ENCODE measurements at regions not wholly inside any gene's neighbourhood (a gene's known extent, or its start where the extent isn't known, plus 50 kb on each side); places are given as distances from the start of the nearest gene placed in this dataset. TPM values are rescaled to one million over a fixed set of nuclear protein-coding genes. Genes with fewer than 3 reads are reported as not detected.

DNA sequence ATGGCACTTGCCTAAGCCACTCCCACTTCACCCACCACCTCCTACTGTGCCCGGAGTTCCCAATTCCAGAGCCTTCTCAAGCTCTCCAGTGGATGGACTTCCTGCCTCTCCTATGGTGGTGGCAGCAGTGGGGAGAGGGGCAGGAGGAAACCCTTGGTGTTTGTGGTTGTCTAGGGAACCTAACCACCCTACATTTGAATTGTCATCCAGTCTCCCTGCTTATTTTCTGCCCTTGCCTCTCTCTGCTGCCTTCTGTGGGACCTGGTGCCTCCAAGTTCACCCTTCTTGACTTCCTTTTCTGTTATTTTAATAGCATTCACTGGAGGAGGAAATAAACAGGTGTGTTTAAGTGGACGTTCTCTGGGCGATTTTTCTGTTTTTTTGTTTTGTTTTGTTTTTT is 50.0 kb upstream of the HPCAL1 start:
- no peaks in the 10 kb centered on the region for H3K36me3 Mint-ChIP-seq (ENCODE audit: low read depth)
- Histone ChIP-seq H3K79me2 (replicated peaks; ENCODE audit: insufficient read depth) (no peaks in the 10 kb centered on the region), H3K27ac (ENCODE audit: low read depth) (no peak overlapping the region), H3K4me1 (ENCODE audit: insufficient read depth) (no peaks in the 10 kb centered on the region), H3K27me3 (ENCODE audit: insufficient read depth) (no peaks in the 10 kb centered on the region), H3K4me2 (no peak overlapping the region), H2AFZ (no peak overlapping the region), H3F3A (replicated peaks; ENCODE audit: low read depth) (no peaks in the 10 kb centered on the region), H4K20me1 (replicated peaks; ENCODE audit: insufficient read depth) (no peaks in the 10 kb centered on the region), H3K36me3 (ENCODE audit: insufficient read depth) (no peaks in the 10 kb centered on the region), H3K4me3 (no peak overlapping the region), H3K9me2 (ENCODE audit: insufficient read depth) (no peaks in the 10 kb centered on the region)
- no peaks in the 10 kb centered on the region; the same call in 2 of the 3 replicates for H3K9me3 Mint-ChIP-seq
- H3K4me3 Mint-ChIP-seq: no peak overlapping the region
- TF ChIP-seq, protein P1, sequence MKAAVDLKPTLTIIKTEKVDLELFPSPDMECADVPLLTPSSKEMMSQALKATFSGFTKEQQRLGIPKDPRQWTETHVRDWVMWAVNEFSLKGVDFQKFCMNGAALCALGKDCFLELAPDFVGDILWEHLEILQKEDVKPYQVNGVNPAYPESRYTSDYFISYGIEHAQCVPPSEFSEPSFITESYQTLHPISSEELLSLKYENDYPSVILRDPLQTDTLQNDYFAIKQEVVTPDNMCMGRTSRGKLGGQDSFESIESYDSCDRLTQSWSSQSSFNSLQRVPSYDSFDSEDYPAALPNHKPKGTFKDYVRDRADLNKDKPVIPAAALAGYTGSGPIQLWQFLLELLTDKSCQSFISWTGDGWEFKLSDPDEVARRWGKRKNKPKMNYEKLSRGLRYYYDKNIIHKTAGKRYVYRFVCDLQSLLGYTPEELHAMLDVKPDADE (IDR thresholded peaks at IDR 0.05): no peak
- TF ChIP-seq, protein P2, sequence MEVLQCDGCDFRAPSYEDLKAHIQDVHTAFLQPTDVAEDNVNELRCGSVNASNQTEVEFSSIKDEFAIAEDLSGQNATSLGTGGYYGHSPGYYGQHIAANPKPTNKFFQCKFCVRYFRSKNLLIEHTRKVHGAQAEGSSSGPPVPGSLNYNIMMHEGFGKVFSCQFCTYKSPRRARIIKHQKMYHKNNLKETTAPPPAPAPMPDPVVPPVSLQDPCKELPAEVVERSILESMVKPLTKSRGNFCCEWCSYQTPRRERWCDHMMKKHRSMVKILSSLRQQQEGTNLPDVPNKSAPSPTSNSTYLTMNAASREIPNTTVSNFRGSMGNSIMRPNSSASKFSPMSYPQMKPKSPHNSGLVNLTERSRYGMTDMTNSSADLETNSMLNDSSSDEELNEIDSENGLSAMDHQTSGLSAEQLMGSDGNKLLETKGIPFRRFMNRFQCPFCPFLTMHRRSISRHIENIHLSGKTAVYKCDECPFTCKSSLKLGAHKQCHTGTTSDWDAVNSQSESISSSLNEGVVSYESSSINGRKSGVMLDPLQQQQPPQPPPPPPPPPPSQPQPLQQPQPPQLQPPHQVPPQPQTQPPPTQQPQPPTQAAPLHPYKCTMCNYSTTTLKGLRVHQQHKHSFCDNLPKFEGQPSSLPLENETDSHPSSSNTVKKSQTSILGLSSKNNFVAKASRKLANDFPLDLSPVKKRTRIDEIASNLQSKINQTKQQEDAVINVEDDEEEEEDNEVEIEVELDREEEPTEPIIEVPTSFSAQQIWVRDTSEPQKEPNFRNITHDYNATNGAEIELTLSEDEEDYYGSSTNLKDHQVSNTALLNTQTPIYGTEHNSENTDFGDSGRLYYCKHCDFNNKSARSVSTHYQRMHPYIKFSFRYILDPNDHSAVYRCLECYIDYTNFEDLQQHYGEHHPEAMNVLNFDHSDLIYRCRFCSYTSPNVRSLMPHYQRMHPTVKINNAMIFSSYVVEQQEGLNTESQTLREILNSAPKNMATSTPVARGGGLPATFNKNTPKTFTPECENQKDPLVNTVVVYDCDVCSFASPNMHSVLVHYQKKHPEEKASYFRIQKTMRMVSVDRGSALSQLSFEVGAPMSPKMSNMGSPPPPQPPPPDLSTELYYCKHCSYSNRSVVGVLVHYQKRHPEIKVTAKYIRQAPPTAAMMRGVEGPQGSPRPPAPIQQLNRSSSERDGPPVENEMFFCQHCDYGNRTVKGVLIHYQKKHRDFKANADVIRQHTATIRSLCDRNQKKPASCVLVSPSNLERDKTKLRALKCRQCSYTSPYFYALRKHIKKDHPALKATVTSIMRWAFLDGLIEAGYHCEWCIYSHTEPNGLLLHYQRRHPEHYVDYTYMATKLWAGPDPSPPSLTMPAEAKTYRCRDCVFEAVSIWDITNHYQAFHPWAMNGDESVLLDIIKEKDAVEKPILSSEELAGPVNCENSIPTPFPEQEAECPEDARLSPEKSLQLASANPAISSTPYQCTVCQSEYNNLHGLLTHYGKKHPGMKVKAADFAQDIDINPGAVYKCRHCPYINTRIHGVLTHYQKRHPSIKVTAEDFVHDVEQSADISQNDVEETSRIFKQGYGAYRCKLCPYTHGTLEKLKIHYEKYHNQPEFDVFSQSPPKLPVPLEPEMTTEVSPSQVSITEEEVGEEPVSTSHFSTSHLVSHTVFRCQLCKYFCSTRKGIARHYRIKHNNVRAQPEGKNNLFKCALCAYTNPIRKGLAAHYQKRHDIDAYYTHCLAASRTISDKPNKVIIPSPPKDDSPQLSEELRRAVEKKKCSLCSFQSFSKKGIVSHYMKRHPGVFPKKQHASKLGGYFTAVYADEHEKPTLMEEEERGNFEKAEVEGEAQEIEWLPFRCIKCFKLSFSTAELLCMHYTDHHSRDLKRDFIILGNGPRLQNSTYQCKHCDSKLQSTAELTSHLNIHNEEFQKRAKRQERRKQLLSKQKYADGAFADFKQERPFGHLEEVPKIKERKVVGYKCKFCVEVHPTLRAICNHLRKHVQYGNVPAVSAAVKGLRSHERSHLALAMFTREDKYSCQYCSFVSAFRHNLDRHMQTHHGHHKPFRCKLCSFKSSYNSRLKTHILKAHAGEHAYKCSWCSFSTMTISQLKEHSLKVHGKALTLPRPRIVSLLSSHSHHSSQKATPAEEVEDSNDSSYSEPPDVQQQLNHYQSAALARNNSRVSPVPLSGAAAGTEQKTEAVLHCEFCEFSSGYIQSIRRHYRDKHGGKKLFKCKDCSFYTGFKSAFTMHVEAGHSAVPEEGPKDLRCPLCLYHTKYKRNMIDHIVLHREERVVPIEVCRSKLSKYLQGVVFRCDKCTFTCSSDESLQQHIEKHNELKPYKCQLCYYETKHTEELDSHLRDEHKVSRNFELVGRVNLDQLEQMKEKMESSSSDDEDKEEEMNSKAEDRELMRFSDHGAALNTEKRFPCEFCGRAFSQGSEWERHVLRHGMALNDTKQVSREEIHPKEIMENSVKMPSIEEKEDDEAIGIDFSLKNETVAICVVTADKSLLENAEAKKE (CRISPR knock-in tag; IDR thresholded peaks at IDR 0.05): no peak
- TF ChIP-seq STAT1 (IDR thresholded peaks at IDR 0.05; ENCODE audit: unreplicated experiment) (no peak), CREB1 (CRISPR knock-in tag; IDR thresholded peaks at IDR 0.05; ENCODE audit: low read depth) (no peak), EZH2phosphoT487 (IDR thresholded peaks at IDR 0.05; ENCODE audit: unreplicated experiment) (no peak), ZNF331 (CRISPR knock-in tag; IDR thresholded peaks at IDR 0.05; ENCODE audit: low read depth) (no peak), EZH2 (IDR thresholded peaks at IDR 0.05; ENCODE audit: low read depth, unreplicated experiment) (no peak), ZNF114 (CRISPR knock-in tag; IDR thresholded peaks at IDR 0.05) (no peak)
- no peak overlapping the region for H3K27ac Mint-ChIP-seq
- peaks cover 12% of the 10 kb centered on the region for H3K27me3 Mint-ChIP-seq (ENCODE audit: insufficient read depth, low read depth, poor library complexity)
- DNase-seq (ENCODE audit: low spot score): no peak
- ATAC-seq: no peak
- H3K4me1 Mint-ChIP-seq: peaks cover 4% of the 10 kb centered on the region; the same call in 2 of the 3 replicates

Small RNA genes in the stretch of these regions (microRNA-seq; reads per million reads assigned to microRNA genes)
- gene MIR4261: not detected

Small RNA genes in the stretch of these regions (small RNA-seq; reads per million reads assigned to genes)
- gene MIR4261 (ENCODE audit: low replicate concordance): not detected
